ENCODE measurements at regions not wholly inside any gene's neighbourhood (a gene's known extent, or its start where the extent isn't known, plus 50 kb on each side); places are given as distances from the start of the nearest gene placed in this dataset.
"Not testable (repeated sequence)": the region's sequence is repeated elsewhere in the genome, so short reads cannot be mapped to it uniquely, and the experiment has no call there.

DNA sequence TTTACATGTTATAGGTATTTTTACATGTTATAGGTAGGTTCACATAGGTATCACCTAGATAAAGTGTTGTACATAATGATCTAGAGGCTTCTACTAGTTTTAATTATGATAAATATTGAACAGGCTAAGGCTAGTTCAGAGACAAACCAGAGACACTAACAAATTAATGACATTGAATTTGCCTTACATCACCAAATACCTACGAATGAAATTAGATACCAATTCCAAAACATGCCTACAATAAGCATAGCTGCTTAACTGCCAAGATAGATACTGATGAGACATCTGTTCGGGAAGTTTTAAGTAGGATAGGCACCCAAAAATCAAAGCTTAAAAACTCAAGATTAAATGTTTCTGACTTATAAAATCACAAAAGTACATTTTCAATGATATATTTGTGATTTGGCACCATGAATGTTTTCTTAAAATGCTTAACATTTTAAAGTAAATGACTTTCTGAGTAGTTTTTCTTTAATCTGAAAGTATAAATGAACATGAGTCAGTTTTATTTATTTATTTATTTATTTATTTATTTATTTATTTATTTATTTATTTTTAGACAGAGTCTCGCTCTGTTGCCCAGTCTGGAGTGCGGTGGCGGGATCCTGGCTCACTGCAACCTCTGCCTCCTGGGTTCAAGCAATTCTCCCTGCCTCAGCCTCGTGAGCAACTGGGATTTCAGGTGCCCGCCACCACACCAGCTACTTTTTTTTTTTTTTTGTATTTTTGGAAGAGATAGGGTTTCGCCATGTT lies 703.1 kb upstream of the ARRDC3 start:
- Mint-ChIP-seq H3K36me3 (no peaks in the 10 kb centered on the region), H3K27me3 (no peaks in the 10 kb centered on the region), H3K4me1 (no peaks in the 10 kb centered on the region), H3K9me3 (peaks cover 3% of the 10 kb centered on the region), H3K4me3 (no peak overlapping the region), H3K27ac (no peak overlapping the region)
- no peak for DNase-seq
- CTCF ChIA-PET: no interaction called here

DNA sequence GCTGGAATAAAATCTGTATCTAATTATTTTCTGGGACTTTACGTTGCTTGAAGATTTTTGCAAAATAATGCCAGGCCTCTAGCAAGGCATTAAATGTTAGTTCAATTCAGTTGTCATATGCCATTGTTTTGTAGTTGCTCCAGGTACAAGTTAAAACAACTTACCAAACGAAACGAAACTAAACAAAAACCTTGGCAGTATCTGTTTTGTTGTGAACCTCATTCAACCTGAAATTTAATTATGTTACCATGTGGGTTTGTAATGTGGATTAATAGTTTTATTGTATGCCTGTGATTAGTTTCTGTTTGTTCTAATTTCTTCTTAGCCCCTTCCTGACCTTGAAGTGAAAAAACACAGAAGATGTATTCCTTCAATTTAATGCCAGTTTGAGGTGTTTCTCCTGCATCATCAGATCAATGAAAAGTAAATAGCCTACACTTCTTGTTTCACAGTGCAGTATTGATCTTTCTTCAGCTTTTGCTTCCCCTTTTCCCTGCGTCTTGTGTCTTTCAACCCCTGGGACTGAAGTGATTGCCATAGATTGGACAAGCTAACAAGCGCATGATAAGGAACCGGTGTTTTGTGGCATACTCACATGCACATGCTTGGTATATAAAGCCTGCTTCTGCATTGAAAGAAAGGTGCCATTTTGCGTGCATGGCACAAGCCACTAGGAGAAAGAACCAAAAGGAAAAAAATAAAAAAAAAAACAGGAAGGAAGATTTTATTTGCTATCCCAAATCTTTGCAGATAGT lies 699.0 kb upstream of the ARRDC3 start:
- Mint-ChIP-seq H3K9me3 (no peaks in the 10 kb centered on the region), H3K4me3 (no peak overlapping the region), H3K36me3 (no peaks in the 10 kb centered on the region), H3K4me1 (no peaks in the 10 kb centered on the region), H3K27ac (no peak overlapping the region), H3K27me3 (no peaks in the 10 kb centered on the region)
- CTCF ChIA-PET: no interaction called here
- no peak for DNase-seq

DNA sequence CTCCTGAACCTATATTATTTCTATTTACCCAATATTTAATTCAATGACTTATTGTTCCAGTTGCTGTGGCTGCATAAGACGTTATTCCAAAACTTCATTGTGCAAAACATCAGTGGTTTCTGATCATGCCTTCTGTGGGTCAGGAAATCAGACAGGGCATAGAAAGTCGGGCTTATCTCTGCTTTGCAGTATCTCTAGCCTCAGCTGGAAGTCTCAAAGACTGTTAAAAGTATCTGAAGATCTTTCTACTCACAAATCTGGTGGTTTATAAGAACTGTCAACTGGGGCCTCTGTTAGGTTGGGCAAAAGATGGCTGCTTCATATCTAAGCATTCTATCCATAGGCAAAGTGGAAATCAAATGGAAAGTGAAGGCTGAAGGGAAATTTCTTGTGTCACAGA lies 687.7 kb upstream of the ARRDC3 start:
- H3K27ac Mint-ChIP-seq: no peak overlapping the region
- peaks cover 1% of the 10 kb centered on the region for H3K9me3 Mint-ChIP-seq
- CTCF ChIA-PET: no interaction called here
- no peak overlapping the region for H3K4me3 Mint-ChIP-seq
- H3K4me1 Mint-ChIP-seq: no peaks in the 10 kb centered on the region
- no peaks in the 10 kb centered on the region for H3K27me3 Mint-ChIP-seq
- H3K36me3 Mint-ChIP-seq: no peaks in the 10 kb centered on the region
- DNase-seq: no peak

- Mint-ChIP-seq H3K27ac (no peak overlapping the region), H3K9me3 (peaks cover 11% of the 10 kb centered on the region)
Measured at GRCh38 chr5:92064993-92065392, 681.9 kb upstream of the ARRDC3 start.

GRCh38 chr5:92051741-92052140 lies 668.6 kb upstream of the ARRDC3 start:
- CTCF ChIA-PET: no interaction called here
- Mint-ChIP-seq H3K4me3 (no peak overlapping the region), H3K27ac (no peak overlapping the region), H3K27me3 (no peaks in the 10 kb centered on the region), H3K4me1 (no peaks in the 10 kb centered on the region), H3K9me3 (peaks cover 12% of the 10 kb centered on the region), H3K36me3 (no peaks in the 10 kb centered on the region)
- no peak for DNase-seq

More at GRCh38 chr5:92064993-92065392, 681.9 kb upstream of the ARRDC3 start:
- Mint-ChIP-seq H3K27me3 (no peaks in the 10 kb centered on the region), H3K36me3 (no peaks in the 10 kb centered on the region), H3K4me3 (no peak overlapping the region), H3K4me1 (no peaks in the 10 kb centered on the region)
- no peak for DNase-seq
- CTCF ChIA-PET: no interaction called here

GRCh38 chr5:92050970-92051369 lies 667.9 kb upstream of the ARRDC3 start:
- Mint-ChIP-seq H3K9me3 (peaks cover 9% of the 10 kb centered on the region), H3K27ac (no peak overlapping the region), H3K27me3 (no peaks in the 10 kb centered on the region), H3K36me3 (no peaks in the 10 kb centered on the region), H3K4me3 (no peak overlapping the region), H3K4me1 (no peaks in the 10 kb centered on the region)
- no peak for DNase-seq
- CTCF ChIA-PET: no interaction called here

DNA sequence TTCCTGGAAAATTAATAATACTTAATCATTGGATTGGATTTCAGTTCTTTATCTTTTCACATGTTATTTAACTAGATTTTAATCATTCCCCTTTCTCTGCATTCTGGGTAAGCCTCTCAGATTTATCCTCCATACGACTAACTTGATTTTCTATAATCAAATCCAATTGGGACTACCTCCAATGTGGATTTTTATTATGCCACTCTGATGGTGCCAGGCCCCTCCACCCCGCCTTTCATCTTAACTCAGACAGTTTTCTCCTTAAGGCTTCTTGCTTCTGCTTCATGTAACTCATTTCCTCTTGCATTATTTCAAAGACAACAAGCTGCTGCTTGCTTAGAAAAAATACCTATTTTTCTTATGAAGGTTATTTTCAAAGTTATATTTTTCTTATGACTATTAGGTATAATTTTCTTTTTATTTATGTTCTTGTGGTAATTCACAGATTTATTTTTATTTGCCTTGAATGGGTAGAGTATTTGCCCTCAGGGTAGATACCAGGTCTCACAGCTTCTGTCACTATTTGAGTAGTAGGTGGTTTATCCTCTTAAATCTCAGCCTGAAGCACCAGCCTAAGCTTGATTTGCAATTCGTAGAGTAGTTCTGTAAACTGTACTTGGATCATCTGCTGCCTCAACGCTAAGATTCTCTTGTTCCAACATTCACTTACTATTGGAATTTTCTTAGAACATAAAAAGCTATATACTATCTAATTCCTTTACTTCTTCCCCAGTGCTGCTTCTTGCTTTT lies 659.0 kb upstream of the ARRDC3 start:
- no peak overlapping the region for H3K4me3 Mint-ChIP-seq
- CTCF ChIA-PET: no interaction called here

DNA sequence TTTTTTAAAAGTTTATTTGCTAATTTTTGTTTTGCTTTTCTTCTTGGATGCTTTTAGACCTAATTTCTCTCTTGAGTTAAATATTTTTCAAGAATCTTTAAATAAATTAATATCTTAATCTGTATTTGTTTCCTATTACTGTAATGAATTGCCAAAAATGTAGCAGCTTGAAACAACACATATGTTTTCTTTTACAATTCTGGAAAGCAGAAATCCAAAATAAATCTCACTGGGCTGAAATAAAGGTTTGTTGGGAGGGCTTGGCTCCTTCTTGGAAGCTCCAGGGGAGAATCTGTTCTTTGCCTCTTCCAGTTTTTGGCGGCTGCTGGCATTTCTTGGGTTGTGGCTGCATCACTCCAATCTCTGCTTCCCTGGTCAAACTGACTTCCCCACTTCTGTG lies 658.1 kb upstream of the ARRDC3 start:
- CTCF ChIA-PET: no interaction called here
- Mint-ChIP-seq H3K4me1 (no peaks in the 10 kb centered on the region), H3K27ac (no peak overlapping the region), H3K9me3 (no peaks in the 10 kb centered on the region), H3K27me3 (no peaks in the 10 kb centered on the region), H3K4me3 (no peak overlapping the region), H3K36me3 (no peaks in the 10 kb centered on the region)
- no peak for DNase-seq

More for the DNA sequence above, 659.0 kb upstream of the ARRDC3 start:
- Mint-ChIP-seq H3K36me3 (no peaks in the 10 kb centered on the region), H3K4me1 (no peaks in the 10 kb centered on the region), H3K27ac (no peak overlapping the region), H3K9me3 (peaks cover under 1% of the 10 kb centered on the region), H3K27me3 (no peaks in the 10 kb centered on the region)
- DNase-seq: no peak

DNA sequence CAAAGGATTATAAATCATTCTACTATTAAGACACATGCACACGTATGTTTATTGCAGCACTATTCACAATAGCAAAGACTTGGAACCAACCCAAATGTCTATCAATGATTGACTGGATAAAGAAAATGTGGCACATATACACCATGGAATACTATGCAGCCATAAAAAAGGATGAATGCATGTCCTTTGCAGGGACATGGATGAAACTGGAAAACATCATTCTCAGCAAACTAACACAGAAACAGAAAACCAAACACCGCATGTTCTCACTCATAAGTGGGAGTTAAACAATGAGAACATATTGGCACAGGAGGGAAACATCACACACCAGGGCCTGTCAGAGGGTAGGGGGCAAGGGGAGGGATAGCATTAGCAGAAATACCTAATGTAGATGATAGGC lies 646.7 kb upstream of the ARRDC3 start:
- CTCF ChIA-PET, H3K27me3 Mint-ChIP-seq, H3K9me3 Mint-ChIP-seq, H3K4me3 Mint-ChIP-seq, H3K4me1 Mint-ChIP-seq, H3K36me3 Mint-ChIP-seq, H3K27ac Mint-ChIP-seq, DNase-seq: not testable (repeated sequence)

GRCh38 chr5:92023555-92023954 lies 640.4 kb upstream of the ARRDC3 start:
- H3K27me3 Mint-ChIP-seq: no peaks in the 10 kb centered on the region
- H3K4me3 Mint-ChIP-seq: no peak overlapping the region
- DNase-seq: no peak
- H3K36me3 Mint-ChIP-seq: no peaks in the 10 kb centered on the region
- no peaks in the 10 kb centered on the region for H3K4me1 Mint-ChIP-seq
- CTCF ChIA-PET: no interaction called here
- H3K9me3 Mint-ChIP-seq: no peaks in the 10 kb centered on the region
- no peak overlapping the region for H3K27ac Mint-ChIP-seq

DNA sequence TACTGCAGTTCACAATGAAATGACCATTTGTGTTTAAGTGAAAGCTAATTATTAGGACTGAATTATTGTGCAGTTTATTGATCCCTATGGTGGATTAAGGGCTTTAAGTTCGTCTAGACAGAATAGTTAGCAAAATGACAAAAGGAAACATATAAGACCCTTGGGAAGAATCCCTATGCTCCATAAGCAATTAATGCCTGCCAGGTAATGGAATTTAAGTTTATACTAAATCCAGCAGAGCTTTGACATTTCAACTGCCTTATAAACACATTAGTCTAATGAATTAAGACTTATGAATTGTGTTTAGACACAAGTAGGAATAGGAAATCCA lies 640.0 kb upstream of the ARRDC3 start:
- H3K27ac Mint-ChIP-seq: no peak overlapping the region
- no peak for DNase-seq
- CTCF ChIA-PET: no interaction called here
- H3K27me3 Mint-ChIP-seq: no peaks in the 10 kb centered on the region
- no peak overlapping the region for H3K4me3 Mint-ChIP-seq
- no peaks in the 10 kb centered on the region for H3K9me3 Mint-ChIP-seq
- H3K4me1 Mint-ChIP-seq: no peaks in the 10 kb centered on the region
- H3K36me3 Mint-ChIP-seq: no peaks in the 10 kb centered on the region

- Mint-ChIP-seq H3K4me3 (no peak overlapping the region), H3K36me3 (no peaks in the 10 kb centered on the region), H3K27ac (no peak overlapping the region), H3K4me1 (no peaks in the 10 kb centered on the region), H3K27me3 (no peaks in the 10 kb centered on the region), H3K9me3 (no peaks in the 10 kb centered on the region)
- CTCF ChIA-PET: no interaction called here
- no peak for DNase-seq
Measured at GRCh38 chr5:92022415-92023140, 639.5 kb upstream of the ARRDC3 start.

DNA sequence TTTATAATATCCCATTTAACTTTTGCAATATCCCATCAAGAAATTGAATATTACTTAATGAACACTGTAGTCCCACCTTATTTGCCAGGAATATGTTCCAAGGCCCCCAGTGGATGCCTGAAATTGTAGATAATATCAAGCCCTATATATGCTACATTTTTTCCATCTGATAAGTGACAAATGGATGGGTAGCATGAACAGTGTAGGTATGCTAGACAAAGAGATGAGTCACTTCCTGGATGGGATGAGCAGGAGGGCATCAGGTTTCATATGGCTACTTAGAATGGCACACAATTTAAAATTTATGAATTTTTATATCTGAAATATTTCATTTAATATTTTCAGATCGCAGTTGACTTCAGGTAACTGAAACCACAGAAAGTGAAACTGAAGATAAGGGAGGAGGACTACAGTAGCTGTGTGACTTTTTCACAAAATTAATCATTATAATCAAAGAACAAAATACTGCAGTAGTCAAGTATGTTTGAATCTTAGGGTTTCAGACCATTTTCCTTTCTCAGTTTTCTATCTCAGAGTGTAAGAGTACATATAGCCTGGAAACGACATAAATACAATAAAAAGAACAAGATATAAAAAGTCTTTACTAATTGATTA lies 636.4 kb upstream of the ARRDC3 start:
- Mint-ChIP-seq H3K4me1 (no peaks in the 10 kb centered on the region), H3K9me3 (no peaks in the 10 kb centered on the region), H3K27me3 (no peaks in the 10 kb centered on the region), H3K27ac (no peak overlapping the region), H3K36me3 (no peaks in the 10 kb centered on the region), H3K4me3 (no peak overlapping the region)
- CTCF ChIA-PET: no interaction called here
- DNase-seq: no peak

DNA sequence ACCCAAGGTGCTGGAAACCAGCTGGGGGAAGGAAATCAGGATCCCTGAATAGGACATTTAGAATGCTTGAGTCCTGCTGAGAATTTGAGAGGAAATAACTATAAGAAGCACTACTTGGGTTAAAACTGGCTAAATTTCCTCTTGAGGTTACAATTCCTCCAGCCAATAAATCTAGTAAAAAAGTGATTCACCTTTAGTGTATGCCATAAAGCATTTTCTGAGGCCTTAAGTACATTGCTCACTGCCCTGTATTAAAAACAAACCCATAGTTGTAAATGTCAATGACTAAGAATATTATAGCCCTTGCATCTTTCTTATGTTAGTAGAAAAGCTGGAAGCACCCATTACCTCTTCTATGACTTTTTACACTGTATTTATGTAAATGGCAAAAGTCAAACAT lies 634.7 kb upstream of the ARRDC3 start:
- H3K36me3 Mint-ChIP-seq: no peaks in the 10 kb centered on the region
- no peak for DNase-seq
- H3K27me3 Mint-ChIP-seq: no peaks in the 10 kb centered on the region
- CTCF ChIA-PET: no interaction called here
- no peak overlapping the region for H3K4me3 Mint-ChIP-seq
- no peaks in the 10 kb centered on the region for H3K9me3 Mint-ChIP-seq
- no peak overlapping the region for H3K27ac Mint-ChIP-seq
- no peaks in the 10 kb centered on the region for H3K4me1 Mint-ChIP-seq
